Liver (tissue), 8 donors: ENCODE measurements at regions not wholly inside any gene's neighbourhood (a gene's known extent, or its start where the extent isn't known, plus 50 kb on each side); places are given as distances from the start of the nearest gene placed in this dataset.
"Not testable (repeated sequence)": the region's sequence is repeated elsewhere in the genome, so short reads cannot be mapped to it uniquely, and the experiment has no call there.

Experiments used
- DNase-seq: peaks from one replicate; pipeline ENCODE4 v3.0.0-alpha.2; 2017; ENCODE audit warnings: low spot score
- H3K27ac ChIP-seq, 2 donors: one replicate each; pipeline ENCODE4 v1.7.0; 2013; ENCODE audit warnings: inconsistent platforms in 2 of 2, low read length in 2 of 2, control low read depth in 1 of 2, low read depth in 1 of 2, mild to moderate bottlenecking in 1 of 2
- H3K27me3 ChIP-seq, 4 donors: one replicate each; pipeline versions ENCODE4 v1.6.1 to v1.7.0; 2013; ENCODE audit warnings: low read length in 3 of 4, inconsistent platforms in 1 of 4, mild to moderate bottlenecking in 1 of 4, moderate library complexity in 1 of 4; ENCODE audit not compliant: control insufficient read depth in 4 of 4, insufficient read depth in 4 of 4
- H3K36me3 ChIP-seq, 4 donors: one replicate each; pipeline versions ENCODE4 v1.6.1 to v1.7.0; 2013; ENCODE audit warnings: low read length in 3 of 4, mild to moderate bottlenecking in 3 of 4, low read depth in 1 of 4, moderate library complexity in 1 of 4; ENCODE audit not compliant: control insufficient read depth in 4 of 4, insufficient read depth in 3 of 4
- H3K4me1 ChIP-seq, 4 donors: one replicate each; pipeline versions ENCODE4 v1.6.1 to v1.7.0; 2013; ENCODE audit warnings: low read length in 3 of 4, mild to moderate bottlenecking in 3 of 4, moderate library complexity in 1 of 4; ENCODE audit not compliant: control insufficient read depth in 4 of 4, insufficient read depth in 4 of 4
- H3K4me3 ChIP-seq, 3 donors: one replicate each; pipeline versions ENCODE4 v1.6.1 to v1.7.0; 2013; ENCODE audit warnings: low read length in 3 of 3, control low read depth in 1 of 3, low read depth in 1 of 3, mild to moderate bottlenecking in 1 of 3
- H3K9ac ChIP-seq, 2 donors: one replicate each; pipeline ENCODE4 v1.7.0; 2013; ENCODE audit warnings: low read length in 2 of 2, mild to moderate bottlenecking in 2 of 2, moderate library complexity in 2 of 2, control low read depth in 1 of 2, low read depth in 1 of 2
- H3K9me3 ChIP-seq, 4 donors: one replicate each; pipeline versions ENCODE4 v1.6.1 to v1.7.0; 2013; ENCODE audit warnings: low read length in 3 of 4; ENCODE audit not compliant: control insufficient read depth in 4 of 4
- EGR1 ChIP-seq, 2 donors: IDR thresholded peaks; 2 replicates each; pipeline ENCODE4 v1.6.1; 2016 to 2018; ENCODE audit warnings: antibody characterized with exemption in 2 of 2, low read depth in 2 of 2
- FOXA1 ChIP-seq: IDR thresholded peaks from 2 replicates; pipeline ENCODE4 v1.6.1; 2016; ENCODE audit warnings: antibody characterized with exemption
- GABPA ChIP-seq, 2 donors: IDR thresholded peaks in 1 of 2; conservative IDR thresholded peaks in 1 of 2; 2 replicates each; pipeline ENCODE4 v1.6.1; 2016; ENCODE audit warnings: antibody characterized with exemption in 2 of 2, mild to moderate bottlenecking in 1 of 2, moderate library complexity in 1 of 2
- HNF4A ChIP-seq, 2 donors: conservative IDR thresholded peaks; 2 replicates each; pipeline ENCODE4 v1.6.1; 2016; ENCODE audit warnings: antibody characterized with exemption in 2 of 2, mild to moderate bottlenecking in 2 of 2
- HNF4G ChIP-seq: IDR thresholded peaks from 2 replicates; pipeline ENCODE4 v1.6.1; 2016; ENCODE audit warnings: antibody characterized with exemption
- JUND ChIP-seq, 2 donors: IDR thresholded peaks; 2 replicates each; pipeline ENCODE4 v1.6.1; 2016; ENCODE audit warnings: antibody characterized with exemption in 2 of 2
- NR2F2 ChIP-seq: IDR thresholded peaks from 2 replicates; pipeline ENCODE4 v1.6.1; 2016; ENCODE audit warnings: antibody characterized with exemption
- RAD21 ChIP-seq, 2 donors: IDR thresholded peaks; 2 replicates each; pipeline ENCODE4 v1.6.1; 2016; ENCODE audit warnings: antibody characterized with exemption in 2 of 2, mild to moderate bottlenecking in 2 of 2
- RXRA ChIP-seq, 2 donors: IDR thresholded peaks; 2 replicates each; pipeline ENCODE4 v1.6.1; 2017 to 2018; ENCODE audit warnings: antibody characterized with exemption in 2 of 2, mild to moderate bottlenecking in 1 of 2
- SP1 ChIP-seq: IDR thresholded peaks from 2 replicates; pipeline ENCODE4 v1.6.1; 2018; ENCODE audit warnings: antibody characterized with exemption, mild to moderate bottlenecking
- TAF1 ChIP-seq: conservative IDR thresholded peaks from 2 replicates; pipeline ENCODE4 v1.6.1; 2016; ENCODE audit warnings: antibody characterized with exemption, mild to moderate bottlenecking
- YY1 ChIP-seq: IDR thresholded peaks from 2 replicates; pipeline ENCODE4 v1.6.1; 2016; ENCODE audit warnings: antibody characterized with exemption, mild to moderate bottlenecking
- WGBS: extraction: QIAGEN DNeasy Blood & Tissue Kit; methylation state at CpG from one replicate; pipeline ENCODE4 v1.1.7; 2013; 5-methylcytosine and 5-hydroxymethylcytosine counted together
- TF ChIP-seq, protein P1 (sequence below): IDR thresholded peaks from 2 replicates; pipeline ENCODE4 v1.6.1; 2016; ENCODE audit warnings: antibody characterized with exemption, mild to moderate bottlenecking
- TF ChIP-seq, protein P2 (sequence below): IDR thresholded peaks from 2 replicates; pipeline ENCODE4 v1.6.1; 2016; ENCODE audit warnings: antibody characterized with exemption
- TF ChIP-seq, protein P3 (sequence below): fragments of 150-350 bp; IDR thresholded peaks from 2 replicates; pipeline ENCODE4 v1.5.1; 2017; ENCODE audit warnings: improper control_type of control experiment, low read depth, low read length; ENCODE audit not compliant: missing input control
- TF ChIP-seq, protein P4 (sequence below): IDR thresholded peaks from 2 replicates; pipeline ENCODE4 v1.6.1; 2016; ENCODE audit warnings: antibody characterized with exemption
- donor health status: healthy.
- donor health status: healthy.
- donor health status: healthy.
- donor health status: healthy.
- donor health status: healthy.

DNA sequence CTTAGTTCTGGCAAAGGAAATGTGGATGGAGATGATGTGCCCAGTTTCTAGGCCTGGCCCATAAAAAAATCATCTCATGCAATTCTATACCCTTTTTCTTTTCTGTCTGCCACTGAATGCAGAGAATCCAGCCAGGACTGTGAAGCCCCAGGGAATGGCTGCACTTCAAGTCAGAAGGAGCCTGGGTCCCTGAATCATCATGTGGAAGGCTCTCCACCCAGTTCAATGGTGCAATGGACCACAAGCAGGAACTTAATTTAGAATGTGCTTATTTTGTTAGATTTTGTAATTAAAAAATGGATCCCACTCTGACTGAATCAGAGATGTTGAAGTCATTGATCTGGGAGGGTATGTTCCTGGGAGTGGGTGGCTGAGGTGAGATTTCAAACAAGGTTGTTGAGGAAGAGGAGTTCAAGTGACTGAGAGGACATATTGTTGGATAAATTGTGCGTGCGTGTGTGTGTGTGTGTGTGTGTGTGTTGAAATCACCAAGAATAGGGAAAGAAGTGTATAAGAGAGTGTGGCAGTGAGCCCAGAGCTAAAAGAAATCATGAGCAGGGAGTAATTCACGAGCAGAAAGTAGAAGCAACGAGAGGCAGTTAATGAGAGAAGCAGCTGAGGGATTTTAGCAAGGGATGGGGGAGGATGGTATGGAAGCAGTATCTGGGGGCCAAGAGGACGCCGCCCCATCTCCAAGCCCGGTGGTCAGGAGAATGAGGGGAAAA, 125.4 kb downstream of the TMX1 start:
- Histone ChIP-seq H3K9me3 (no peaks in the 10 kb centered on the region), H3K27ac (no peak overlapping the region), H3K4me3 (no peak overlapping the region), H3K36me3 (no peaks in the 10 kb centered on the region), H3K4me1 (peaks cover 0 to 2% (median 0%) of the 10 kb centered on the region in 4 donors), H3K9ac (no peak overlapping the region), H3K27me3 (no peaks in the 10 kb centered on the region)
- 77% methylated on average over 7 of the region's 7 CpGs for WGBS
- no peak for DNase-seq
- TF ChIP-seq YY1 (no peak), SP1 (no peak), EGR1 (IDR thresholded peaks at IDR 0.05; ENCODE audit: low read depth in 2 of 2) (no peak), HNF4G (no peak), NR2F2 (no peak), TAF1 (no peak), GABPA (IDR thresholded peaks at IDR 0.05 in 1 of 2, conservative IDR thresholded peaks at IDR 0.05 in 1 of 2) (no peak), FOXA1 (no peak), RAD21 (IDR thresholded peaks at IDR 0.05) (no peak), HNF4A (conservative IDR thresholded peaks at IDR 0.05) (no peak), JUND (IDR thresholded peaks at IDR 0.05) (no peak), RXRA (IDR thresholded peaks at IDR 0.05) (no peak)
- TF ChIP-seq, protein P1, sequence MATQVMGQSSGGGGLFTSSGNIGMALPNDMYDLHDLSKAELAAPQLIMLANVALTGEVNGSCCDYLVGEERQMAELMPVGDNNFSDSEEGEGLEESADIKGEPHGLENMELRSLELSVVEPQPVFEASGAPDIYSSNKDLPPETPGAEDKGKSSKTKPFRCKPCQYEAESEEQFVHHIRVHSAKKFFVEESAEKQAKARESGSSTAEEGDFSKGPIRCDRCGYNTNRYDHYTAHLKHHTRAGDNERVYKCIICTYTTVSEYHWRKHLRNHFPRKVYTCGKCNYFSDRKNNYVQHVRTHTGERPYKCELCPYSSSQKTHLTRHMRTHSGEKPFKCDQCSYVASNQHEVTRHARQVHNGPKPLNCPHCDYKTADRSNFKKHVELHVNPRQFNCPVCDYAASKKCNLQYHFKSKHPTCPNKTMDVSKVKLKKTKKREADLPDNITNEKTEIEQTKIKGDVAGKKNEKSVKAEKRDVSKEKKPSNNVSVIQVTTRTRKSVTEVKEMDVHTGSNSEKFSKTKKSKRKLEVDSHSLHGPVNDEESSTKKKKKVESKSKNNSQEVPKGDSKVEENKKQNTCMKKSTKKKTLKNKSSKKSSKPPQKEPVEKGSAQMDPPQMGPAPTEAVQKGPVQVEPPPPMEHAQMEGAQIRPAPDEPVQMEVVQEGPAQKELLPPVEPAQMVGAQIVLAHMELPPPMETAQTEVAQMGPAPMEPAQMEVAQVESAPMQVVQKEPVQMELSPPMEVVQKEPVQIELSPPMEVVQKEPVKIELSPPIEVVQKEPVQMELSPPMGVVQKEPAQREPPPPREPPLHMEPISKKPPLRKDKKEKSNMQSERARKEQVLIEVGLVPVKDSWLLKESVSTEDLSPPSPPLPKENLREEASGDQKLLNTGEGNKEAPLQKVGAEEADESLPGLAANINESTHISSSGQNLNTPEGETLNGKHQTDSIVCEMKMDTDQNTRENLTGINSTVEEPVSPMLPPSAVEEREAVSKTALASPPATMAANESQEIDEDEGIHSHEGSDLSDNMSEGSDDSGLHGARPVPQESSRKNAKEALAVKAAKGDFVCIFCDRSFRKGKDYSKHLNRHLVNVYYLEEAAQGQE = no peak
- TF ChIP-seq, protein P2, sequence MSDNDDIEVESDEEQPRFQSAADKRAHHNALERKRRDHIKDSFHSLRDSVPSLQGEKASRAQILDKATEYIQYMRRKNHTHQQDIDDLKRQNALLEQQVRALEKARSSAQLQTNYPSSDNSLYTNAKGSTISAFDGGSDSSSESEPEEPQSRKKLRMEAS = no peak
- TF ChIP-seq, protein P3, sequence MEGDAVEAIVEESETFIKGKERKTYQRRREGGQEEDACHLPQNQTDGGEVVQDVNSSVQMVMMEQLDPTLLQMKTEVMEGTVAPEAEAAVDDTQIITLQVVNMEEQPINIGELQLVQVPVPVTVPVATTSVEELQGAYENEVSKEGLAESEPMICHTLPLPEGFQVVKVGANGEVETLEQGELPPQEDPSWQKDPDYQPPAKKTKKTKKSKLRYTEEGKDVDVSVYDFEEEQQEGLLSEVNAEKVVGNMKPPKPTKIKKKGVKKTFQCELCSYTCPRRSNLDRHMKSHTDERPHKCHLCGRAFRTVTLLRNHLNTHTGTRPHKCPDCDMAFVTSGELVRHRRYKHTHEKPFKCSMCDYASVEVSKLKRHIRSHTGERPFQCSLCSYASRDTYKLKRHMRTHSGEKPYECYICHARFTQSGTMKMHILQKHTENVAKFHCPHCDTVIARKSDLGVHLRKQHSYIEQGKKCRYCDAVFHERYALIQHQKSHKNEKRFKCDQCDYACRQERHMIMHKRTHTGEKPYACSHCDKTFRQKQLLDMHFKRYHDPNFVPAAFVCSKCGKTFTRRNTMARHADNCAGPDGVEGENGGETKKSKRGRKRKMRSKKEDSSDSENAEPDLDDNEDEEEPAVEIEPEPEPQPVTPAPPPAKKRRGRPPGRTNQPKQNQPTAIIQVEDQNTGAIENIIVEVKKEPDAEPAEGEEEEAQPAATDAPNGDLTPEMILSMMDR = no peak
- TF ChIP-seq, protein P4, sequence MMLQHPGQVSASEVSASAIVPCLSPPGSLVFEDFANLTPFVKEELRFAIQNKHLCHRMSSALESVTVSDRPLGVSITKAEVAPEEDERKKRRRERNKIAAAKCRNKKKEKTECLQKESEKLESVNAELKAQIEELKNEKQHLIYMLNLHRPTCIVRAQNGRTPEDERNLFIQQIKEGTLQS = no peak

DNA sequence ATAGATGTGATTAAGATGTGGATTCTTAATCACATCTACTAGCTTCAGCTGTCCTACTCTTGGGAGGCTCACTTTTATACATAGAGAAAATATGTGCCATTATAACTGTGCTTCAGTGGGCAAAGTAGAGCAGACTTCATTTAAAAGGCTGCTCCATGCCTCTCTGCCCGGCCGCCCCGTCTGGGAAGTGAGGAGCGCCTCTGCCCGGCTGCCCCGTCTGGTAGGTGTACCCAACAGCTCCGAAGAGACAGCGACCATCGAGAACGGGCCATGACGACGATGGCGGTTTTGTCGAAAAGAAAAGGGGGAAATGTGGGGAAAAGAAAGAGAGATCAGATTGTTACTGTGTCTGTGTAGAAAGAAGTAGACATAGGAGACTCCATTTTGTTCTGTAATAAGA, 126.4 kb downstream of the TMX1 start:
- not testable (repeated sequence) for H3K36me3 ChIP-seq, H3K4me3 ChIP-seq, H3K4me1 ChIP-seq, H3K9me3 ChIP-seq, H3K27ac ChIP-seq, H3K27me3 ChIP-seq, DNase-seq, H3K9ac ChIP-seq
- WGBS = 95% methylated on average over 14 of the region's 14 CpGs

DNA sequence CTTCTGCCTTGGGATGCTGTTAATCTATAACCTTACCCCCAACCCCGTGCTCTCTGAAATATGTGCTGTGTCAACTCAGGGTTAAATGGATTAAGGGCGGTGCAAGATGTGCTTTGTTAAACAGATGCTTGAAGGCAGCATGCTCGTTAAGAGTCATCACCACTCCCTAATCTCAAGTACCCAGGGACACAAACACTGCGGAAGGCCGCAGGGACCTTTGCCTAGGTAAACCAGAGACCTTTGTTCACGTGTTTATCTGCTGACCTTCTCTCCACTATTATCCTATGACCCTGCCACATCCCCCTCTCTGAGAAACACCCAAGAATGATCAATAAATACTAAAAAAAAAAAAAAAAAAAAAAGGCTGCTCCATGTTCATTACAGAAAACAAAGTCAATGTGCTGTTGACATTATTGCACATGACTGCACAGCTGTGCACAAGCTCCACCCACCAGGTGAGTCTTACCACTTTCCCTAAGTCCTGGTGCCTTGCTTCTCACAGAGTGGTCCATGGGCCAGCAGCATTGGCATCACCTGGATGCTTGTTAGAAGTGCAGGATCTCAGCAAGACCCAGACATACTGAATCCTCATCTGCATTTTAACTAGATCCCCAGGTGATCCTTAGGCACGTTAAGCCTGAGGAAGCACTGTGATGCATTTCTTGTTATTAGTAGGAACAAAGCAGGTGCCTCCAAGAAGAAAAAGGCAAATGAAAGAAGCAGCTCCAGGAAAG, 127.0 kb downstream of the TMX1 start:
- 30% methylated on average over 7 of the region's 7 CpGs for WGBS
- not testable (repeated sequence) for DNase-seq, H3K9ac ChIP-seq, H3K36me3 ChIP-seq, H3K4me3 ChIP-seq, H3K9me3 ChIP-seq, H3K27ac ChIP-seq, H3K27me3 ChIP-seq, H3K4me1 ChIP-seq
